HG02678 (cell line): ENCODE measurements at regions not wholly inside any gene's neighbourhood (a gene's known extent, or its start where the extent isn't known, plus 50 kb on each side); places are given as distances from the start of the nearest gene placed in this dataset.
"Not testable (repeated sequence)": the region's sequence is repeated elsewhere in the genome, so short reads cannot be mapped to it uniquely, and the experiment has no call there.

Experiments used
- ATAC-seq: cut with Tn5 transposase; IDR thresholded peaks from one replicate; pipeline ENCODE4 v1.9.1; 2021; ENCODE audit warnings: mild to moderate bottlenecking, moderate library complexity; ENCODE audit not compliant: unreplicated experiment

DNA sequence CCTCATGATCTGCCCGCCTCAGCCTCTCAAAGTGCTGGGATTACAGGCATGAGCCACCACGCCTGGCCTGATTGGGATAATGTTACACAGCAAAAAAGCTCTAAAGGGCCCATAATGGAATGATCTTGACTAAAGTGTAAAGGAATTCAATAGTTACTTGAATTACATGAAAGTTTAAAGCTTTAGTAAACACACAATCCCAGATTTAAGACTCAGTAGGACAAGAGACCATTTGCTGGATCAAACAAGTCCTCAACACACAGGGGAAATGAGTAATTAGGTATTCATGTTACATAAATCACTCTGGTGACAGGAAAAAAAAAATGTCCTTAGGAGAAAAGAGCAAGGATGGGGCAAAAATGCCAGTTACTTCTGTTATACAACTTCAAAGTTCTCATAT, 762.9 kb upstream of the AMELY start:
- ATAC-seq, result no peak

DNA sequence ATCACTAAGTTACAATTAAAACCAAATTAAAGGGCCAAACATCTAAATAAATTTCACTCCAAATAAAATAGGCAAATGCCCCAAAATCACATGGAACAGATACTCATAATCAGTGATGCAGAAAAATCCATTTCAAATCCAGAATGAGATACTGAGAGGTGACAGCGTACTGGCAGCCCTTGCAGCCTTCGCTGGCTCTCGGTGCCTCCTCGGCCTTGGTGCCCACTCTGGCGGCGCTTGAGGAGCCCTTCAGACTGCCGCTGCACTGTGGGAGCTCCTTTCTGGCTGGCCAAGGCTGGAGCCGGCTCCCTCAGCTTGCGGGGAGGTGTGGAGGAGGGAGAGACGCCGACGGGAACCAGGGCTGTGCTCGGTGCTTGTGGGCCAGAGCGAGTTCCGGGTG, 761.2 kb upstream of the AMELY start:
- ATAC-seq, result no peak

DNA sequence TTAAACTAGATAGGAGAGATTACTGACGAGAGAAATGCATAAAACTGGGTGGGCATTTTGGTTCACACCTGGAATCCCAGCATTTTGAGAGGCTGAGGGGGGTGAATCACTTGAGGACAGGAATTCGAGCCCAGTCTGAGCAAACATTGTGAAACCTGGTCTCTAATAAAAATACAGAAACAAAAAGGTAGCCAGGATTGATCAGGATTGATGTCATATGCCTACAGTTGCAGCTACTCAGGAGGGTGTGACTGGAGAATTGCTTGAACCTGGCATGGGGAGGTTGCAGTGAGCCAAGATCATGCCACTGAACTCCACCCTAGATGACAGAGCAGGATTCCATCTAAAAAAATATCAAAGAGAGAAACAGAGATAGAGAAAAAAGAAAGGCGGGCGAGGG, 751.7 kb upstream of the AMELY start:
- ATAC-seq, result no peak

DNA sequence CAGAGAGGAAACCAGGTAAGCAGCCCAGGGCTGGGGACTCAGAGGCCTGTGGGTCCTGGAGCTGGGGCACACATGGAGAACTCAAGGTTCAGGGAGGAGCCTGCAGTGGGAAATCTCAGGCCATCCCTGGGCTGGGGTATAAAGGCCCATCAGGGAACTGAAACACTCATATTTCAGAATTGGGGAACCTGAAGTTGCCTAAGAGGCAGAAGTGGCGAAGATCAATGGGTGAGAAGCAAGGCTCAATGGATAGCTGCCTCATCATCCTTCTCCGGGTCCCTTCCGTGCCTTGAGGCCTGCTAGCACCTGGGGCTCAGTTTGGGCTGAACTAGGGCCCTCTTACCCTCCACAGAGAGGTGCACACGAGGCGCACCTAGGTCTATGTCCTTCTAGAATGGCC, 747.5 kb upstream of the AMELY start:
- ATAC-seq, result no peak

DNA sequence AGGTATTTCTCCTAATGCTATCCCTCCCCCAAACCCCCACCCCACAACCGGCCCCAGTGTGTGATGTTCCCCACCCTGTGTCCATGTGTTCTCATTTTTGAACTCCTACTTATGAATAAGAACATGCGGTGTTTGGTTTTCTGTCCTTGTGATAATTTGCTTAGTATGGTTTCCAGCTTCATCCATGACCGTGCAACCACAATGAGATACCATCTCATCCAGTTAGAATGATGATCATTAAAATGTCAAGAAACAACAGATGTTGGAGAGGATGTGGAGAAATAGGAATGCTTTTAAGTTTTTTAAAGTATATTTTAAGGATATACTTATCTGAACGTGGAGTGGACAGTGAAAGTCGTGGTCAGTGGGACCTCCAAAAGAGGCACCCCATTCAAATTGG, 745.0 kb upstream of the AMELY start:
- no peak for ATAC-seq

DNA sequence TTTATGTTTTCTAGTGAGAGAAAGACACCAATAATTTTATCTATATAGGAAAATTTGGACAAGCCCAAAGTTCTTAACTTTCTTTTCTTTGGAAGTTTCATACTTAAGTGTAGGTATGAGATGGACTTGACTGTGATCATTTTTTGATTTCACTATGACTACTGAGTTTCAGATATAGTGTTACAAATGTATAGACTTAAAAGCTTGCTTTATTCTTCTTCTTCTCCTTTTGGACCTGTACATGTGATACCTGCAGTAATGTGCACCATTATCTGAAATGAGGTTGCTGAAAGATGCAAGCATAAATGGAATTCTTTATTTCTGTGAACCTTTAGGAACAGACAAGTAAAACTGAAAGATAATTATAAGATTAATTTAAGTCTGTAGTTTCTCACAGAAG, 743.4 kb upstream of the AMELY start:
- no peak for ATAC-seq

DNA sequence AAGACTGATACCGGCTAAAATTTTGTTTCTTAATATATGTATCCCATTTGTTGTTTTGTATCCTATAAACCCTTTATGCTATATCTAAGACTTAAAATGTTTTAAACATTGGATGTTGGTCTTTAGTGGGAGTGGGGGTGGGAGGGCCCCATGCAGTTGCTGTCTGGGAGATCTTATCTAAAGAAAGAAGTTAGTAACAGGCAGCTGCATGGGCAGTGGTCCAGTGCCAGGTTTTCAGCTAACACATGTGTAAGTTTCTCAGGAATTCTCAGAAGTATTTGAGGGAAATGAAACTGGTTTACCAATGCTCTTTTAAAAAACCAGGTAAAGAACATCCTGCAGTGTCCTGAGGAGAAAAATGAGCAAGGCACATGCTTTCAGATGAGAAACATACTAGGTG, 738.3 kb upstream of the AMELY start:
- ATAC-seq, result not testable (repeated sequence)
